ENCODE measurements at regions not wholly inside any gene's neighbourhood (a gene's known extent, or its start where the extent isn't known, plus 50 kb on each side); places are given as distances from the start of the nearest gene placed in this dataset.

- TF ChIP-seq POLR2A (IDR thresholded peaks at IDR 0.05) (no peak), CTCF (IDR thresholded peaks at IDR 0.05) (no peak)
Observed at GRCh38 chr3:139286241-139286640, 57.6 kb upstream of the MRPS22 start.
